ENCODE measurements at regions not wholly inside any gene's neighbourhood (a gene's known extent, or its start where the extent isn't known, plus 50 kb on each side); places are given as distances from the start of the nearest gene placed in this dataset.

- no peak for TF ChIP-seq REST (IDR thresholded peaks at IDR 0.05; ENCODE audit: low read depth)
- no peak for TF ChIP-seq RAD21 (IDR thresholded peaks at IDR 0.05; ENCODE audit: low read depth)
- no peak for TF ChIP-seq MAX (IDR thresholded peaks at IDR 0.05)
- no peak for TF ChIP-seq ZNF274 (IDR thresholded peaks at IDR 0.05; ENCODE audit: low read depth, low read length)
- TF ChIP-seq POLR2A (IDR thresholded peaks at IDR 0.05; ENCODE audit: borderline replicate concordance, extremely low read depth, insufficient read depth, insufficient read length) = no peak
- no peak for TF ChIP-seq CTCF (IDR thresholded peaks at IDR 0.05 in 2 of 3, conservative IDR thresholded peaks at IDR 0.05 in 1 of 3; ENCODE audit: borderline replicate concordance in 1 of 3, insufficient read depth in 1 of 3, low read depth in 2 of 3, low read length in 2 of 3)
- TF ChIP-seq YY1 (IDR thresholded peaks at IDR 0.05; ENCODE audit: extremely low read depth, insufficient replicate concordance, low read depth, low read length) = no peak
- no peak for TF ChIP-seq POLR2AphosphoS5 (IDR thresholded peaks at IDR 0.05; ENCODE audit: low read depth, low read length)
- TF ChIP-seq EGR1 (IDR thresholded peaks at IDR 0.05; ENCODE audit: low read depth) = no peak
- TF ChIP-seq SIN3A (IDR thresholded peaks at IDR 0.05; ENCODE audit: low read depth) = no peak
- no peak for TF ChIP-seq CEBPB (IDR thresholded peaks at IDR 0.05; ENCODE audit: low read depth)
- no peak for TF ChIP-seq CBX3 (IDR thresholded peaks at IDR 0.05; ENCODE audit: low read depth)
Measured at GRCh38 chr5:169429044-169429443, 128.1 kb upstream of the SLIT3 start.

Data from HCT116 (cell line).